ENCODE measurements at regions not wholly inside any gene's neighbourhood (a gene's known extent, or its start where the extent isn't known, plus 50 kb on each side); places are given as distances from the start of the nearest gene placed in this dataset.
"Not testable (repeated sequence)": the region's sequence is repeated elsewhere in the genome, so short reads cannot be mapped to it uniquely, and the experiment has no call there.

DNA sequence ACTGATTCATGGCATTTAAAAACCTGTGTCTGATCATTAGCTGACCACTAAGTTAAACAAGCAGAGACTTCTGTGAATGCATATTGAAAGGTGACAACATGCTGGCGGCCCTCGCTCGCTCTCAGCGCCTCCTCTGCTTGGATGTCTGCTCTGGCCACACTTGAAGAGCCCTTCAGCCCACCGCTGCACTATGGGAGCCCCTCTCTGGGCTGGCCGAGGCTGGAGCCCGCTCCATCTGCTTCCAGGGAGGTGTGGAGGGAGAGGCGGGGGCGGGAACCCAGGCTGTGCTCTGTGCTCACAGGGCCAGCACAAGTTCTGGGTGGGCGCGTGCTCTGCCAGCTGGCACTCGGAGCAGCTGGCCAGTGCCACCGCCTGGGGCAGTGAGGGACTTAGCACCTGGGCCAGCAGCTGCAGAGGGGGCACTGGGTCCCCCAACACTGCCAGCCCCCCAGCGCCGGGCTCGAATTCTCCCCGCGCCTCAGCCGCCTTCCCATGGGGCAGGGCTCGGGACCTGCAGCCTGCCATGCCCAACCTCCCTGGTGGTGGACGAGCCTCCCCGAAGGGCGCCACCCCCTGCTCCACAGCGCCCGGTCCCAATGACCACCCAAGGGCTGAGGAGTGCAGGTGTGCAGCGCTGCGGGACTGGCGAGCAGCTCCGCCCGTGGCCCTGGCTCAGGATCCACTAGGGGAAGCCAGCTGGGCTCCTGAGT is 252.4 kb downstream of the ZIC4 start:
- no peak for FAIRE-seq

DNA sequence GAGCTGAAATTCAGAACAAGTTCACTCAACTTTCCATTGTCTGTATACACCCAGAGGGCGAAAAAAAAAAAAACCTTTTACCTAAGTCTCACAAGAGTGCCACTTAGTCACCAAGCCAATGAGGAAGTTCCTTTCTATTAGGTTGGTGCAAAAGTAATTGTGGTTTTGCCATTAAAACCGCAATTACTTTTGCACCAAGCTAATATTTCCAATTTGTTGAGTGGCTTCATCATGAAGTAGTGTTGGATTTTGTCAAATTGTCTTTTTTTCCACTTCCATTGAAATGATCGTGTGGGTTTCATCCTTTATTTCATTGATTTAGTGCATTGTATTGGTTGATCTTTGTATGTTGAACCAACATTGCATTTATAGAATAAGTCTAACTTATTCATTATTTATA is 253.9 kb downstream of the ZIC4 start:
- no peak for FAIRE-seq

DNA sequence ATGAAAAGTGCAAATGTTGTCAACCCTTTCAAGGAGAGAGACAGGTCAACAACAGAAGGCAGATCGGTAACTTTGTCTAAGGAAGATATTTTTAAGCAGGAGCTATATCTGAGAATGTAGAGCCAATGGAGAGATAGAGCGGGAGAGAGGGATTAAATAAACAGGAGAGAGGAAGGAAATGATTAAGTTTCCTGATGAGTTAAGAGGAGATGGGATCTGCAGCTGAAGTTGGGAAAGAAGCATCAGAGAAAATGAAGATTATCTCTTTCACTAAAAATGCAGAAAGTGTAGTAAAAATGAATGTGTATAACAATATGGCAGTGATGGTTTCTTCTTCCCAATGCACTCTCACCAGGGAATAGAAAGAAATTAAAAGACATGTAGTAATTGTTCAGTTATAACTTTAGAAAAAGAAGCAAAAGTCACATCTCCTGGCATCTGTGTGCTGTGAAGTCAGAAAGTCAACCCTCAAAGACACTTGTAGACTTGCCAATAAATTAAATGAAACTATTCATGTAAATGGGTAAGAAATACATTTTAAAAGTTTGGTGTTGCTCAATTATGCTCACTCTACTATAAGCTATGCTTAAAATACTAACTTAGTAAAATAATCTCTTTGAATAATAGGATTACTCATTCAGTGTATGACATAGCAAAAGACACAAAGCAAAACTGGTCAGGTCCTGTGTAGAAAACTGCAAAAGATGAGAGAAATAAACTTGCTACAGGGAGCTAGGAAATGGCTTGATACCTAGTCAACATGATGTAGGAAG is 264.6 kb downstream of the ZIC4 start:
- no peak for FAIRE-seq

- FAIRE-seq = no peak
These were observed 267.0 kb downstream of the ZIC4 start for GRCh38 chr3:147139341-147139740.

DNA sequence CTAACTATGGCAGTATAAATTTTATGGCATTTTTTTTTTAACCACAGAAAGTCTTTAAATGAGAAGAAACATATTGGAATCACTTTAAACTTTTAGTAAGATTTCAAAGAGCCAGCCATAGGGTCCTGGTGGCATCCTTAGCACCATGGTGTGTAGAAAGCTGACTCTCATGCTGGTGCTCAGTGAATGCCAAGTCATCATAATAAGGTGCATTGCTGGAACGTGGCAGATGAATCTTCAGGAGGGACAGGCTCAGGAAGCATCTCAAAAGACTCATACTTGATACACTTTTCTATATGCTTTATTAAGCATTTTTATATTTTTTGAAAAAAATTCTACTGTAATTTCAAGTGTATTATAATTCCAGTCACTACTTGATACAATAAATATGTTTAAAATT is 274.2 kb downstream of the ZIC4 start:
- FAIRE-seq = no peak

GRCh38 chr3:147130461-147130860 is 275.9 kb downstream of the ZIC4 start:
- FAIRE-seq = no peak

- no peak for FAIRE-seq
These were observed 276.7 kb downstream of the ZIC4 start for GRCh38 chr3:147129665-147130064.

DNA sequence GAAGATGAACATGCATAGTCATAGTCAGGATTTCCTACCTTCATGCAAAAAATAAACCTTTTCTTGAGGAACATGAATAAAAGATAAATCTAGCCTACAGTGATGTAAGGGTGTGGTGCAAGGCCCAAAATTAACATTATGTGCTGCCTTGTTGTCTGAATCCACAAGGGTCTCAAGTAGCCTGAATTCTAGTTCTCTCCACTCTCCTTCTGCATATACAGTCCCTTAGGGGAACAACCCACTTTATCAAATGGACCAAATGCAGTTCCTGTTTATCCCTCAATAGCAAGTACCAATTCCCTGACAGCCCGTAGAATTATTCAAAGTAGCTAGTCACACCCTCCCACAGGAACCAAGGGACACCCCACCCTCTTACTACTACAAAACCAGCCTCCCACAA is 284.0 kb downstream of the ZIC4 start:
- FAIRE-seq = no peak

DNA sequence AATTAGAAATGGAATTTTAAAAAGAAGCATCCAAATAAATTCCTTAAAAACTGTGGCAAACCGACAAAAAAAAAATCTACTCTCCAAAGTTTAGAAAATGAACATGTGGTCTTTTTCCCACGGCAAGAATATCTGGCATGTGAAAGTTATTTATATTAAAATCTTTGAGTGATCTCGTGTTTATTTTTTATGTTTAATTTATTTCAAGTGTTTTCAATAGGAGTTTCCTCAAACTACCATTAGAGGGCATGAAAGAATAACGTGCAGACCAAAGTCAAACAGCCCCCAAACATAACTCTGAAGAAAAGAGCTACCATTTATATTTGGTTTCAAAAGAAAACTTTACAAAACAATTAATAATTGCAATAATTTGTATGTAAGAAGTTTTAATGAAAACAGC is 286.4 kb downstream of the ZIC4 start:
- no peak for FAIRE-seq

DNA sequence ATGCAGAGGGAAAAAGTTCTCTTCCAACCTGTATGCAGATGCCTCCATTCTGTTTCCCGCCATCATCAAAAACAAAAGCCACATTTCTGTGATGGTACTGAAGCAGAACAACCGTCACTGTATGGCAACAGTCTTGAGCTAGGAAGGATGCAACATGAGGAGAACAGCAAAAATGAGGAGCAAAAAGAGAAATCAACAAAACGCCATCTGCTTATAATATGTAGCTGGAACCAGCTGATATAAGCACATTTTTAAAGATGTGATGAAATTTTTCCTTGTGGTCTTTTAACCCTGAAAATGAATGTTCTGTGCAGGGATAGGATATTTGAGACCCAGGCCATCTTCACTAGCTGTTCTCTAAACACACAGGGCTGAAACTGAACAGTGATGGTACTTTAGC is 287.0 kb downstream of the ZIC4 start:
- no peak for FAIRE-seq

- FAIRE-seq = no peak
These were observed 287.7 kb downstream of the ZIC4 start for GRCh38 chr3:147118611-147119010.

DNA sequence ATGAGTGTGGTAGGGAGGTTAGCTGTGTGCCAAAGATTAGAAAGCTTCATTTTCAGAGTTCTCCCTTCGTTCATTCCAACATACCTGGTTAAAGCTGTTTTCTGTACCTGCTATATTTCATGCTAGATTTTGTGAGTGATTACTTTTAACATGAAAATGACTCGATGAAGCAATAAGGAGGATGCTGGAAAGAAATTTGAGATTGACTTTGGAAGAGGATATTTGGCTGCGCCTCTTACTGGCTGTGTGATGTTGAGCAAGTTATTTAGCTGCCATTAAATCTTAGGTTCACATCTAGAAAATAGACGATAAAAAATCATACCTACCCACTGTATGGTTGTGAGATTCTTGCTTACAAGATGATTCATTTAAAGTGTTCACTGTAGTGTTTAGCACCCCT is 288.7 kb downstream of the ZIC4 start:
- no peak for FAIRE-seq

GRCh38 chr3:147113293-147114044 is 292.9 kb downstream of the ZIC4 start:
- no peak for FAIRE-seq

DNA sequence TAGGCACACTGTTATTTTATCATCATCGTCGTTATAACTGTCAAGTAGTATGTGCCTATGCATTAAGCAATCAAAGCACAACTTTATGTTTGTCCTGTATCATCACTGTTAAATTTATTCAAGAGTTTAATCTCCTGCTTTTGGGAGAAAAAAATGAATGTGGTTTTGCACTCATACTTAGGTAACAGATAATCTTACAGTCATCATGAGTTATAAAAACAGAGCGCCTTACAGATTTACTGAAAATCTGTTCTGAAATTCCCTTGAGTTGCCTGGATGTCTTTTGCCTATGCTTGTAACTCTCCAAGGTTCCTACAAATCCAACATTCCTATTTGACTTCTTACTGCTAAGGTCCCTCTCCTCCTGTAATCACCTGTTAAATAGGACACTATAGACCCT is 307.3 kb downstream of the ZIC4 start:
- no peak for FAIRE-seq

DNA sequence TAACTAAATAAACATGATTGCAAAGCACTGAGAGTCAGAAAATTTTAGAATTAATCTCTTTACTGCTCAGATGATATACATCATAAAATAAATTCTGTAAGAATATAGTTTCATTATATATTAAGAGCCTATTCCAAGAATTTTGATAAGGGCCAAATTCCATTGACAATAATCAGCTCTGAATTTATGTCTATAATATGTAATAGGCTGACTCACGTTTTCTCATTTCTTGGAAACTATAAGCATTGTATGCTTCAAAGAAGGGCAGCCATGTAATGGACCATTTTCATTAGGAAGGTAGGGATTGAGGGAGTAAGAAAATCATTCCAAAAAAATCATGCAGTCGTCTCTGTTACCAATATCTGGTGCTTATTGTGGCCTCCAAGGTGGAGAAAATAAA is 315.9 kb downstream of the ZIC4 start:
- no peak for FAIRE-seq

GRCh38 chr3:147089286-147089685 is 317.1 kb downstream of the ZIC4 start:
- no peak for FAIRE-seq

DNA sequence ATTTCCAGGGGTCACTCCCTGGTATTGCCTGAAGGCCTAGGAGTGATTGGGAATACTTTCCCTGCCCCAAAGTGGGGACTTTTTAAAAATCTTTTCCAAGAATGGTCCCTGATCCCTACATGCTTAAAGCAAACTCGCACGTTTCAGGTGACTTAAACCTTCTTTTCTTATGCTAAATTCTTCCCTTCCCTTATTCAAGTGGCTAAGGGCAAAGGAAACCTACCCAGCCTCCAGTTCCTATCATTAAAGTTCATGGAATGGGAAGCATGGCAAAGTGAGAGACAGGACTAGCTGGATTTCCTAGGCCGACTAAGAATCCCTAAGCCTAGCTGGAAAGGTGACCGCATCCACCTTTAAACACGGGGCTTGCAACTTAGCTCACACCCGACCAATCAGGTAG is 346.8 kb downstream of the ZIC4 start:
- FAIRE-seq = not testable (repeated sequence)

GRCh38 chr3:147049821-147050220 is 356.5 kb downstream of the ZIC4 start:
- no peak for FAIRE-seq

- FAIRE-seq = no peak
These were observed 357.0 kb downstream of the ZIC4 start for GRCh38 chr3:147049305-147049704.

- no peak for FAIRE-seq
These were observed 359.4 kb downstream of the ZIC4 start for GRCh38 chr3:147046916-147047315.

- no peak for FAIRE-seq
These were observed 367.9 kb downstream of the ZIC4 start for GRCh38 chr3:147038481-147038880.

DNA sequence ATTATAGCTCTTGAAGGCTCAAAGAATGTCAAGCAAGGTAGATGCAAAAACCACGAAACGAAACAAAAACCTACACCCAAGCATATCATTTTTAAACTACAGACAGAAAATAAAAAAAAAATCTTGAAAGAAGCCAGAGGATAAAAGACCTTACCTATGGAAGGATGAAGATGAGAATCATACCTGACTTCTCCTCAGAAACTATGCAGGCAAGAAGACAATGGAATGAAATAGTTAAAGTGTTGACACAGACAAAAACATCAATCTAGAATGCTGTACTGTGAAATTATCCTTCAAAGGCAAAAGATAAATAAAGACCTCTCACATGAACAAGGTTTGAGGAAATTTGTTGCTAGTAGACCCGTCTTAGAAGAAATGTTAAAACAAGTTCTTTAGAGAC is 372.0 kb downstream of the ZIC4 start:
- FAIRE-seq = no peak

GRCh38 chr3:147030274-147030673 is 376.1 kb downstream of the ZIC4 start:
- no peak for FAIRE-seq

GRCh38 chr3:147015334-147015733 is 391.0 kb downstream of the ZIC4 start:
- no peak for FAIRE-seq

All from colon (tissue), 2 donors.